ENCODE measurements at regions not wholly inside any gene's neighbourhood (a gene's known extent, or its start where the extent isn't known, plus 50 kb on each side); places are given as distances from the start of the nearest gene placed in this dataset.

DNA sequence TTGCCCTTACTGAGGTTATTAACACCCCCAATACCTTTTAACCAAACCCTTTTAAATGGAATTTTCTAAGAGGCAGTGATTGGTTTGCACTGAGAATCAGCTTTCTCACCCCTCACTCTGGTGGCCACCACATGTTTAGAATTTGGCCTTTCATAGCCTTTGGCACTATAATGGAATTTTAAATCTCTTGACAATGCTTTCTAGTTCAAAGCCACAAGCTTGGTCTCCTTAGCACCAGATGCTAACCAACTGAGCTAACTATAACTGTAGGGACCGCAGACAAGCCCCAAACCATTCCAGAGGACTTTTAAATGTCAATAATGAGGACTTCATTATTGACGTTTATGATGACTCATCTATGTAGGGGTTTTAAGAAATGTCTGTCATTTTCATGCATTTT lies 238.7 kb upstream of the SNX7 start:
- peak; percentile 6 for DNase-seq (ENCODE audit: low spot score)

DNA sequence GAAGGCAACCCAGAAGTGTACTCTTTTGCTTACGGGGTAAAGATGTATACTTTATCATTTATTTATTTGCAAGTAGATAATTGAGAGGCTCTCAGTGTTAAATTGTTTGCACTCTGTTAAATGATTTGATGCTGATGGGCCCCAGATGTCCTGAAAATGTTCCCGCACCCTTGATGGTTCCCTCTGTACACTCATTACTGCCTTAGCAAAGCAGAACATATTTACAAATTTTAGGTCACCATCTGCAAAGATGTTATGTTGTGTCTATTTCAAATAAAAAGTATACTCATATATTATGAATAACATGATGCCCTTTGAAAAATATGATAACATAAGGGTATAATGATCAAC lies 240.5 kb upstream of the SNX7 start:
- DNase-seq (ENCODE audit: low spot score): no peak

GRCh38 chr1:98420376-98421084 lies 241.0 kb upstream of the SNX7 start:
- DNase-seq (ENCODE audit: low spot score): no peak

DNA sequence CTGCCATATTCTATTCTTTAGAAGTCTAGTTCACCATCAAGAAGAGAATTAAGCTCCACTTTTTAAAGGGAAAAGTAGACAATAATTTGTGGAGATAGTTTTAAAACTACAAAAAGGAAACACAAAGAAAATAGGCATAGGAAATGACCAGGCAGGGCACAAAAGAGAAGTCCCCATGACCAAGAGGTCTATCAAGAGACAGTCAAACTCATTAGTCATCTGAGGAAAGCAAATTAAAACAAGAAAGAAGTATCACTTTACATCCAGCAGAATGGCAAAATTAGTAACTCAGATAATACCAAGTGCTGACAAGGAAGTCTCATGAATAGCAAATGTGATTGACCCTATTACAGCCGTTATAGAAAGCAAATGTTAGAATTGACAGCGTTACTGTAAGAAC lies 243.7 kb upstream of the SNX7 start:
- no peak for DNase-seq (ENCODE audit: low spot score)

DNA sequence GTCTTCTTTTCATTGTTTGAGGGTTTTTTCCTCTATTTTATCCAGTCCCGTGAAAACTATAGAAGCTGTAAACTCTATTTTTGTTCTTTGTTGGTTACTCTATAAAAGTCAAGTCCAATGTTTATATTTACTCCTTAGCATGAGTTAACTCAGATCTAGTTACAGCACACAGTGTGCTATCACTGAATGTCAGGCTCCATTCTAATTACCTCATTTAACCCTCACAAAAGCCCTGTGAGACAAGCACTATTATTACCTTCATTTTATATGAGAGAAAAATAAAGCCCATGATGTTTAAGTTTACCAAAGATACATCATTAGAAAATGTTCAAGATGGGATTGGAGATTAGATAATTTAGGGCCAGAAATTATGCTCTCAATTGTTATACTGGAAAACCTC lies 251.4 kb upstream of the SNX7 start:
- no peak for DNase-seq (ENCODE audit: low spot score)

DNA sequence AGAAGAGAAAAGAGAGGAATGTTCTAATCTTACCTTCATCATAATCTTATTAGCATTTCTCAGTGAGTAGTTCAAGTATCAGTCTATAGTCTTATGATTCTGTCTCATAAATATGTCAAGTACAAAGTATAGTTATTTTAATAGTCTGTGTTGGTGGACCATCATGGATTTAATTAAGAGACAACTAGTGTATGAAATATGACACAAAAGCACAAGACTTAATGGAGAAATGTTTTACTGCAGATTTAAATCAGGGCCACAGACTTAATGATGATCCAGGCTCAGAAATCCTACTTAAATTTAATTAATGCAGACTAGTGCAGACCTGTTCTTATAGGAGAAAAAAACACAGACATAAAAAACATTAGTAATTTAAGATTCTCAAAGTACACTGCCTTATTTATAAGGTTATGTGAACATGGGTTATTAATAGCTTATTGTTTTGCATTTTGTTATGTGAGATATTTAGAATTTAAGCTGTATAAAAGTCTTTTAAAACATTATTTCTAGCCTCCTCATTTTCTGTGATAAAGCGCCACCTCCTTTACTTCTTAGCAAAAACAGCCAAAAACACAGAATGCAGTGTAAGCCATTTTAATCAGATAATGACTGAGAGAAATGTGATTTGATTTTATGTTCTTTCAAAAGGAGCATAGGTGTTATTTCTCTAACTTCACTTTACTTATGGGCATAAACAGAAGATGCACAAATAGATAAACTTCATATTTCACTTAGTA lies 255.0 kb upstream of the SNX7 start:
- no peak for DNase-seq (ENCODE audit: low spot score)

DNA sequence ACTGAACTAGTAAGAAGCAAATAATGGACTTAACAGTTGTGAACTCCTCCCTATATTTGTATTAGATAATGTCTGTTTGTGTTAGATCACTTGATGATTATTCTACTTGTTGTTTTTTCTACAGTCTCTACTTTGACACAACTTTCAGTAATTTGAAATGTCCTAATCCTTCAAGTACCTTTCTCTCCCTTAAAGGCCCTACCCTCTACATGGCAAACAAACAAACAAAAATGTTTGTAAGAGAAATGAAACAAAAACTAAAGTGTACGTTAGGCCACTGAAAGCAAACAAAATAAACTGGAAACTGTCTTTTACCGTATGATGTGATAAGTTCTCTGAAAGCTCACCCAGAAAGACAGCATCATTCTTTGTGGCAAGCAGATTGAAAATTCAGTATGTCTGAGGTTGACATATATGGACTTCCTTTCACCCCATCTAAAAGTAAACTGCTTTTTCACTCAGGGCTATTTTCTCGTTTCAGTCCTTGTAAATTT lies 255.9 kb upstream of the SNX7 start:
- DNase-seq (ENCODE audit: low spot score): no peak

DNA sequence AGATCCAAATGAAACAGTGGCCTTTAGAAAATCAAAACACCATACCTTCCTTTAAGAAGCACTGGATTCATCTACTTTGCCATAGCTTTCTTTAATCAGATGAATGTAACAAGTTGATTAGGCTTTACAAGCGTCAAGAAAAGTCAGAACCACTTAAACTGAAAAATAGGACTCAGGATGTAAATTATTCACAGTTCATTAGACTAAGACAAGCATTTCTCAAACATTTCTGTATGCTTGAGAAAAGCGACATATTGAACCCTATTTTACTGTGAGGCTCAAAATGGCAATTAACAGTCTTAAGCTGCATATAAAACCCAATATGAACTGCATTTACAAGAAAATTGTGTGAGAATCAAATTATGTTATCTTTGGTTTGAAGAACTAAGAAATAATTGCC lies 256.7 kb upstream of the SNX7 start:
- DNase-seq (ENCODE audit: low spot score): no peak

DNA sequence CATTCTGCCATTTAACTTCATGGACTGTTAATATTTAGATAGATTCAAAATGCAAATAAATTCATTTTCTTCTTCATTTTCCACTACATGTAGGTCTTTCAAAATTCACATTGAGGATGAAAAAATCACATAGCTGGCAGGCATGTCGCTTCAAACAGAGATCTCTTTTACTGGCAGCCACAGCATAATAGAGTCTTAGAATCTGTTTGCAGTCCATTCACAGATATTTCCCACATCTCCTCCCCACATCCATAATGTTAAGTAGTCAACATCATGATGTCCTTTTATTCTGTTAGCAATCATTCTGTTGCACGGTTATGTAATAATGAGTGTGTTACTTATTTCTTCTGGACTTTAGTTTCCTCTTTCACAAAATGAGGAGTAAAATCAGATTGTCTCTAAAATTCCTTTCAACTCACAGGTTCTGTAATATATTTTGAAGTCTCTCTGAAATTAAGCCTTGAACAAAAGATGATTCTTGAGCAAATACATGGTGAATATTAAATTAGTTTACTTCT lies 257.5 kb upstream of the SNX7 start:
- DNase-seq (ENCODE audit: low spot score): no peak

DNA sequence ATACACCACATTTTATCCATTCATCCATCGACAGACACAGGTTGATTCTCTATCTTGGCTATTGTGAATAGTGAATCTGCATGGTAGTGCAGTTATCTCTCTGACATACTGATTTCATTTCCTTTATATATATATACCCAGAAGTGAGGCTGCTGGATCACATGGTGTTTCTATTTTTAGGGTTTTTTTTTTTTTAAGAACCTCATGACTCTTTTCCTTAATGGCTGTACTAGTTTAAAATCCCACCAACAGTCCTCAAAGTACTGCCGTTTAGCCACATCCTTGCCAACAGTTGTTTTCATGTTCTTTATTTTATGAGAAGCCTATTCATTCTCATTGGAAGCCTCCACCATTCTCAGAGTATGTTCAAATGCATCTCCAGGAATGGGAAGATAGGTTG lies 258.7 kb upstream of the SNX7 start:
- DNase-seq (ENCODE audit: low spot score): no peak

DNA sequence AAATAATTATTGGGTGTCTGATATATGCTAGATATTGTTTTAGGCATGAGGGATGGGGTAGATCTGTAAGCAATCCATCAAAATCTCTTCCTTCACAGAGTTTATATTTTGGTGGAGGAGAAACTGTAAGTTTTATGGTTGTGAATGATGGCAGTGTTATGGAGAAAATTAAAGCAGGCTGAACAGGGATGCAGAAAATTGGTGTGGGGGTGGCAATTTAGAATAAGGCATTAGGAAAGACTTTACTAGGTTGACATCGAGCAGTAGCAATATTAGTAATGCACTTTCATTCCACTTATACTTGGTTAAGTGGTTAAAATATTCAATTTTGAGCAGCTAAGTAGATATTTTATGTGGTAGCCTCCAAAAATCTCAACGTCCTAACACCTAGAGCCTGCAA lies 261.1 kb upstream of the SNX7 start:
- no peak for DNase-seq (ENCODE audit: low spot score)

GRCh38 chr1:98399218-98399617 lies 262.3 kb upstream of the SNX7 start:
- no peak for DNase-seq (ENCODE audit: low spot score)

DNA sequence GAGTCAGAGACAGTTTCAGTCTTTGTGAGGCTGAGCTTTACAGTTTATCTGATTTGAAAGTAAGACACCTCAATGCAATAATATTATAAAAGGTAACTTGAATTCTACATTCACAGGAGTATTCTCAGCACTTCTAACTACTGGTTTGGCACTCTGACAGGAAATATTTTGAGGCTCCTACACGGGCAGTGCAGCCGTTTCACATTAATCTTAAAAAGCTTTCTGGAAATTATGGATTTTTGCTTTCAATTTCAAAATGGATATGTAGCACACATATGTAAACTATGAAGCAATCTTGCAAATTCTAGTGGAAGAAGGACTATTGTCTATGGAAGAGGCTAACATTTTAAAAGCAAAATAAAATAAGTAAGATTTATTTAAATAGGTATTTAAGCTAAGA lies 262.9 kb upstream of the SNX7 start:
- DNase-seq (ENCODE audit: low spot score): no peak

- DNase-seq (ENCODE audit: low spot score): no peak
These were observed 263.4 kb upstream of the SNX7 start for GRCh38 chr1:98398092-98398491.

DNA sequence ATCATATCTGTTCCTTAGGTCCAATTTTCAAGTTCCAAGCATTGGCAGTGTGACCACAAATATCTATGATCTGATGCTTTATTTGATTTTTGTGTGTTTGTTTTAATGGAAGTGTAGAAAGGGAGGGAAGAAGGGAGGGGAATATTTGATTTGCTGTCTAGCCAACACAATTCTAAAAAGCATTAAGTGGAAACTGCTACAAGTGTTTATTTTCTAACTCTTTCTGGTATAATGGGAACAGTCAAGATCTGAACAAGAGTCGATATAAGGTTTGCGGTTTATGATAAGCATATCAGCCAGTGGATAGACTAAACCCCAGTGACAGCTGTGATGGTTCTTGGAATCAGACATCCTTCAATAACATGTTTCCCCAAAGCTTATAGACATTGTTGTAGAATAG lies 267.8 kb upstream of the SNX7 start:
- no peak for DNase-seq (ENCODE audit: low spot score)

GRCh38 chr1:98391175-98391574 lies 270.3 kb upstream of the SNX7 start:
- DNase-seq (ENCODE audit: low spot score): no peak

GRCh38 chr1:98389809-98390208 lies 271.7 kb upstream of the SNX7 start:
- no peak for DNase-seq (ENCODE audit: low spot score)

DNA sequence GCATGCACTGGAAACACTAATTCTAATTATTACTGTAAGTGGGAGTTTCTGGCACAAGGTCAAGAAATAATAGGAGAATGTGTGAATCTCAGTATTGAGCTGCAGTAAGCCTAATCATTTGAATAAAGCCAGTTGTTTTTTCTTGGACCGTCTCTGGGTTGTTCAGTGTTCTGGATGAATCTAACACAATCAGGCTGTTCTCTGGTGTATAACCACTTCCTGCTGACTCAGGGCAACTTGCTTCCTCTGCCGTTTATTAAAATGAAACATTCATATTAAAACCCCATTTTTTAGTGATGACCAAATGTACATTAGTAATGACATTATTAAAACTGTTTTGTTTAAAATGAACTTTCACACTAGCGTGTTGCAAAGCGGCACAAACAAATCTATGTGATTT lies 273.1 kb upstream of the SNX7 start:
- DNase-seq (ENCODE audit: low spot score): peak; percentile 33

GRCh38 chr1:98387701-98388100 lies 273.8 kb upstream of the SNX7 start:
- no peak for DNase-seq (ENCODE audit: low spot score)

DNA sequence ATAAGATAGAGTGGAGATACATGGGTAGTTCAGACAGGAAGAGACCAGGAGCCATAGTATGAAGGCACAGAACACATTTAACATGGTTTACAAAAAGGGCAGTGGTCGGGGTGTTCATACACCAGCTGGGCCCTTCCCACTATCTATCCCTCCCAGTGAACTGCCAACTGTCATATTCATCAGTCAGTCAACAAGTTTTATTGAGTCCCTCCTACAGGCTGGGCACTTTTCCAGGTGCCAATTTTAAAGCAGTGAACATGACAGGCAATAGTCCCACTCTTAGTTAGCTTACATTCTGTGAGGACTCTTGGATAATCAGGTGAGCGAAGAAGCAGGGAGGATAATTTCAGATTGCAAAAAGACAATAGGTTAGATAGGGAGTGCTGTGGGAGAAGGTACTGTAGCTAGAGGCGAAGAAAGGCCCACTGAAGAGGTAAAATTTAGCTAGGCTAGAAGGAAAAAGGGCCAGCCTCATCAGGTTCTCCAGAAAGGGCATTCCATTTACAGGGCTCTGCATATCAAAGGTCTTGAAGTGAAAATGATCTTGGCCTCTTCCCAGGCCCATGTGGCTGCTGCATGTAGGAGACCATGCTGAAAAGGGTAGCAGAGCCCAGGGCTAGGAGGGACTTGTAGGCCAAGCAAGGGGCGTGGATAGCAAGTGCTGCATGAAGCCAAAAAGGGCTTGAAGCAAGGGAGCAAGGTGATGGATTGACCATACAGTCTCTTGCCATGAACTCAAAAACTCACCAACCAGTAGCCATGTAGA lies 274.7 kb upstream of the SNX7 start:
- DNase-seq (ENCODE audit: low spot score): no peak

GRCh38 chr1:98385652-98386051 lies 275.9 kb upstream of the SNX7 start:
- no peak for DNase-seq (ENCODE audit: low spot score)

DNA sequence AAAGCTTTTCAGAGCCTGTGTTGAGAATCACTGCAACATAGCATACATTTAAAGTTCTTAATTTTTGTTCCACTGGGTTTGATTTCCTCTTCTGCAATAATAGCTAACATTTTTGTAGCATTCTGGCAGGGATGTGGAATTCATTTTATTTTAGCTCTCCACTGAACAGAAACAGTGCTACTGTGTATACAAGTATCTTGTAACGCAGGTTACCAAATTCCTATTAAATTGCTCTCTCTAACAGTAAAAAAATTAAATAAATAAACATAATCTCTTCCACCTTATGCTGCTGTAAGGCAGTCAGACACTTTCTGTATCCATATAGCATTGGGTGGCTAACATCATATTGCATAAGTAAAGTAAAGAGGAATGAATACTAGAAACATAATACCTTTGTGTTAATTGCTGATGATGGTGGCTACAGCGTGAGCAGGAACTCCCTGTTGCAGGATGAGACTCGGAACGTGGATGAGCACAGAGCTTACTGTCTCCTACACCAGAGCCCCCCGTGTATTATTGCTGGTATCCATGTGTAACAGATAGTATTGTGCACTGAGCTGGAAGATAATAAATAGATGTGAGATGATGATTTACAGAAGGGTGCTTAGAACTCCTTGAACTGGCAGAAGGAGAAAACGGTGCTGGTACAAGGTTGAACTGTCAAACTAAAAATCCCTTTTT lies 276.9 kb upstream of the SNX7 start:
- DNase-seq (ENCODE audit: low spot score): no peak

Data from H4 (cell line).